OCI-LY1 (cell line): ENCODE measurements at regions not wholly inside any gene's neighbourhood (a gene's known extent, or its start where the extent isn't known, plus 50 kb on each side); places are given as distances from the start of the nearest gene placed in this dataset.
"Not testable (repeated sequence)": the region's sequence is repeated elsewhere in the genome, so short reads cannot be mapped to it uniquely, and the experiment has no call there.

Experiments used
- H2AFZ ChIP-seq: fragments of 200-600 bp; sonication (generic), shearing (Covaris generic); 2 replicates; pipeline ENCODE4 v1.6.0; 2014; ENCODE audit warnings: antibody characterized with exemption, mild to moderate bottlenecking, low read length
- H3F3A ChIP-seq: fragments of 200-600 bp; sonication (generic), shearing (Covaris generic); 2 replicates; pipeline ENCODE4 v1.6.0; 2014; ENCODE audit warnings: mild to moderate bottlenecking, antibody characterized with exemption, low read length, moderate library complexity; ENCODE audit not compliant: insufficient read depth
- H3K27ac ChIP-seq: fragments of 200-600 bp; sonication (generic); 2 replicates; pipeline ENCODE4 v1.5.1; 2014; ENCODE audit warnings: low read length, mixed run types, mild to moderate bottlenecking, low read depth; ENCODE audit not compliant: poor library complexity, severe bottlenecking
- H3K27me3 ChIP-seq: fragments of 200-600 bp; sonication (generic); 2 replicates; pipeline ENCODE4 v1.6.0; 2014; ENCODE audit warnings: antibody characterized with exemption, mild to moderate bottlenecking, low read length, moderate library complexity; ENCODE audit not compliant: insufficient read depth
- H3K36me3 ChIP-seq: fragments of 200-600 bp; sonication (generic); 2 replicates; pipeline ENCODE4 v1.6.1; 2014; ENCODE audit warnings: mild to moderate bottlenecking, antibody characterized with exemption, low read length, moderate library complexity, mixed read lengths; ENCODE audit not compliant: insufficient read depth
- H3K4me1 ChIP-seq: fragments of 200-600 bp; sonication (generic); 2 replicates; pipeline ENCODE4 v1.5.1; 2014; ENCODE audit warnings: mild to moderate bottlenecking, low read length, moderate library complexity; ENCODE audit not compliant: insufficient read depth, severe bottlenecking
- H3K4me2 ChIP-seq: fragments of 200-600 bp; sonication (generic), shearing (Covaris generic); 2 replicates; pipeline ENCODE4 v1.6.1; 2014; ENCODE audit warnings: low read length
- H3K4me3 ChIP-seq: fragments of 200-600 bp; sonication (generic); 2 replicates; pipeline ENCODE4 v1.5.1; 2014; ENCODE audit warnings: low read length, low read depth, mild to moderate bottlenecking, mixed read lengths; ENCODE audit not compliant: poor library complexity, severe bottlenecking
- H3K79me2 ChIP-seq: fragments of 200-600 bp; shearing (Covaris generic); 2 replicates; pipeline ENCODE4 v1.6.1; 2016; ENCODE audit warnings: mixed run types, low read length, mixed read lengths; ENCODE audit not compliant: insufficient read depth
- H3K9ac ChIP-seq: fragments of 200-600 bp; sonication (generic), shearing (Covaris generic); 2 replicates; pipeline ENCODE4 v1.6.1; 2014; ENCODE audit warnings: mild to moderate bottlenecking, low read length, mixed read lengths
- H3K9me2 ChIP-seq: fragments of 200-600 bp; sonication (generic), shearing (Covaris generic); 2 replicates; pipeline ENCODE4 v1.6.1; 2014; ENCODE audit warnings: low read depth, mild to moderate bottlenecking, low read length, mixed read lengths
- H3K9me3 ChIP-seq: fragments of 200-600 bp; shearing (Covaris generic); 2 replicates; pipeline ENCODE4 v1.6.1; 2014; ENCODE audit warnings: low read length, mixed read lengths
- H4K20me1 ChIP-seq: fragments of 200-600 bp; sonication (generic), shearing (Covaris generic); 2 replicates; pipeline ENCODE4 v1.6.0; 2016; ENCODE audit warnings: mild to moderate bottlenecking, low read length; ENCODE audit not compliant: insufficient read depth
- EZH2 ChIP-seq: fragments of 200-600 bp; sonication (generic), shearing (Covaris generic); IDR thresholded peaks from 2 replicates; pipeline ENCODE4 v1.8.0; 2017; ENCODE audit warnings: borderline replicate concordance, mixed run types, mild to moderate bottlenecking, antibody characterized with exemption, low read length, moderate library complexity, mixed read lengths
- TF ChIP-seq, protein P1 (sequence below): fragments of 200-600 bp; sonication (generic), shearing (Covaris generic); IDR thresholded peaks from 2 replicates; pipeline ENCODE4 v1.5.1; 2017; ENCODE audit warnings: mild to moderate bottlenecking, antibody characterized with exemption, low read length, moderate library complexity, mixed read lengths

DNA sequence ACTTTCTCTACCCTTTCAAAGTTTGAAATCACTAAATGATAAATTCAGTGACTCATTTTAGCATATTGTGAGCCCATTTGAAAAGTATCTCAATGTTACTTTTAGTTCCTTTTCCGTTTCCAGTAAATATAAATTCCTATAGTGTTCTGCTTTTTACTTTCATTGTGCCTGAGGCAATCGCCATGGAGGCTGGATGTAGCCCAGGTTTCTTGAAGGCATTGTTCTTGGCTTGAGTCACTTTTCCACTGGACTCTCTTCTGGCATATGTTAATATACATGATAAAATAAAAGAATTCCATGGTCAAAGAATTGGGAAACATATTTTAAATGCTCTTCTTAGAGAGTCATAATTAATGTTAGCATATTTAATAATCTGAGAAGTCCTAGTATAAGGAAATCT is 327.0 kb downstream of the IZUMO3 start:
- Histone ChIP-seq H4K20me1 (no peaks in the 10 kb centered on the region), H3K27me3 (no peaks in the 10 kb centered on the region), H3K36me3 (no peaks in the 10 kb centered on the region), H3K4me2 (no peak overlapping the region), H3K4me1 (no peaks in the 10 kb centered on the region), H3K9ac (no peak overlapping the region), H3K4me3 (no peak overlapping the region), H3F3A (no peaks in the 10 kb centered on the region), H3K9me3 (no peaks in the 10 kb centered on the region), H2AFZ (no peak overlapping the region), H3K27ac (no peak overlapping the region), H3K9me2 (no peaks in the 10 kb centered on the region), H3K79me2 (no peaks in the 10 kb centered on the region)
- TF ChIP-seq EZH2 = no peak
- TF ChIP-seq, protein P1, sequence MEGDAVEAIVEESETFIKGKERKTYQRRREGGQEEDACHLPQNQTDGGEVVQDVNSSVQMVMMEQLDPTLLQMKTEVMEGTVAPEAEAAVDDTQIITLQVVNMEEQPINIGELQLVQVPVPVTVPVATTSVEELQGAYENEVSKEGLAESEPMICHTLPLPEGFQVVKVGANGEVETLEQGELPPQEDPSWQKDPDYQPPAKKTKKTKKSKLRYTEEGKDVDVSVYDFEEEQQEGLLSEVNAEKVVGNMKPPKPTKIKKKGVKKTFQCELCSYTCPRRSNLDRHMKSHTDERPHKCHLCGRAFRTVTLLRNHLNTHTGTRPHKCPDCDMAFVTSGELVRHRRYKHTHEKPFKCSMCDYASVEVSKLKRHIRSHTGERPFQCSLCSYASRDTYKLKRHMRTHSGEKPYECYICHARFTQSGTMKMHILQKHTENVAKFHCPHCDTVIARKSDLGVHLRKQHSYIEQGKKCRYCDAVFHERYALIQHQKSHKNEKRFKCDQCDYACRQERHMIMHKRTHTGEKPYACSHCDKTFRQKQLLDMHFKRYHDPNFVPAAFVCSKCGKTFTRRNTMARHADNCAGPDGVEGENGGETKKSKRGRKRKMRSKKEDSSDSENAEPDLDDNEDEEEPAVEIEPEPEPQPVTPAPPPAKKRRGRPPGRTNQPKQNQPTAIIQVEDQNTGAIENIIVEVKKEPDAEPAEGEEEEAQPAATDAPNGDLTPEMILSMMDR = no peak

DNA sequence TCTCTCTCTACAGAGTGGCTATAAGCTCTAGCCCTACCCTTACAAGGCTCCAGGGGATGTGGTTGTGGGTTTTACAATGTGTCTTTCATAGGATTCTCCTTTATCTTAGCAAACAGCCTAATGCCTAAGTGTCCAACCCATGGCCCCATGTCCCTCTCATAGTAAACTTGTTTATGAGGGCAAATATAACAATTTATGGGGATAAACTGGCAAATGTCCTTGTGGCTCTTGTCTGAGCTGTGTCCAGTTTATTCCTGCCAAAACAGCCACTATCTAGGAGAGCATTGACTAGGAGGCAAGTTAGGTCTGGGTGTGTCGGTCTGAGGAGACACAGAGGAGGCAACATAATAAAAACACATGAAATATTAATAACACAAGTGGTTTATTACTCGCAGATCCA is 335.1 kb downstream of the IZUMO3 start:
- H3K9me3 ChIP-seq = no peaks in the 10 kb centered on the region
- no peak overlapping the region for H2AFZ ChIP-seq
- TF ChIP-seq, protein P1 = no peak
- TF ChIP-seq EZH2 = no peak
- no peak overlapping the region for H3K9ac ChIP-seq
- H3K4me3 ChIP-seq = no peak overlapping the region
- H3K4me1 ChIP-seq = no peaks in the 10 kb centered on the region
- no peak overlapping the region for H3K27ac ChIP-seq
- no peaks in the 10 kb centered on the region for H4K20me1 ChIP-seq
- H3K36me3 ChIP-seq = no peaks in the 10 kb centered on the region
- no peaks in the 10 kb centered on the region for H3K9me2 ChIP-seq
- H3K27me3 ChIP-seq = no peaks in the 10 kb centered on the region
- no peak overlapping the region for H3K4me2 ChIP-seq
- no peaks in the 10 kb centered on the region for H3F3A ChIP-seq
- H3K79me2 ChIP-seq = no peaks in the 10 kb centered on the region

DNA sequence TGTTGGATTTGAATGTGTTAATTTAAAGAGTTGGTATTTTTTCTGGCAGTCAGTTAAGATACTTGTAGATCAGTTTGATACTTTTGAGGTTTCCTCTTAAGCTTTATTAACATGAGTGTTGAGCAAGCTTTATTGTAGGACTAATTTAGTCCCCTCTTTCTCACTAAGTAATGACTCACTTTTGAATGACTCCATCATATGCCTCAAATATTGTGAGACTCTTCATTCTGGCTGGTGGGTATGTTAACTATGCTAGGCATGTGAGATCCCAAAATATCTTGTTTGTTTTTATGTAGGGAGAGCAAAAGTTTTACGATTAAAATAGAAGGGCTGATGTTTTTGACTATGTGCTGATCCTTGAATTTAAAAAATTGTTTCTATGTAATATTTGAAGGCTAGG is 355.7 kb downstream of the IZUMO3 start:
- Histone ChIP-seq H3K79me2 (no peaks in the 10 kb centered on the region), H3K36me3 (no peaks in the 10 kb centered on the region), H3K9ac (no peak overlapping the region), H3K9me2 (no peaks in the 10 kb centered on the region), H3K4me3 (no peak overlapping the region), H3K27me3 (no peaks in the 10 kb centered on the region), H3K4me2 (no peak overlapping the region), H3K27ac (no peak overlapping the region), H4K20me1 (no peaks in the 10 kb centered on the region), H3K9me3 (no peaks in the 10 kb centered on the region), H3K4me1 (no peaks in the 10 kb centered on the region), H2AFZ (no peak overlapping the region), H3F3A (no peaks in the 10 kb centered on the region)
- TF ChIP-seq, protein P1 = no peak
- no peak for TF ChIP-seq EZH2

DNA sequence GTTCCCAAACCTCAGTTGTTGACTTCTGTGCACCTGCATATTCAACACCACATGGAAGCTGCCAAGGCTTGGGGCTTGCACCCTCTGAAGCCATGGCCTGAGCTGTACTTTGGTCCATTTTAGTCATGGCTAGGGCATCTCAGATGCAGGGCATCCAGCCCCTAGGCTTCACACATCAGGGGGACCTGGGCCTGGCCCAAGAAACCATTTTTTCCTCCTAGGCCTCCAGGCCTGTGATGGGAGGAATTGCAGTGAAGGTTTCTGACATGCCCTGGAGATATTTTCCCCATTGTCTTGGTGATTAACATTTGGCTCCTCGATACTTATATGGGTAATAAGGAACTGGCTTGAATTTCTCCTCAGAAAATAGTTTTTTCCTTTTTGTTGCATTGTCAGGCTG is 354.5 kb upstream of the ELAVL2 start:
- not testable (repeated sequence) for H3K9me3 ChIP-seq, H3K4me3 ChIP-seq

More for the DNA sequence above, 354.5 kb upstream of the ELAVL2 start:
- not testable (repeated sequence) for H3K79me2 ChIP-seq, H4K20me1 ChIP-seq, H3K4me1 ChIP-seq, H3K9ac ChIP-seq, H3K27me3 ChIP-seq, H3K36me3 ChIP-seq, H3K4me2 ChIP-seq, H3F3A ChIP-seq, H2AFZ ChIP-seq, H3K9me2 ChIP-seq, H3K27ac ChIP-seq
